Progenitor cell of endocrine pancreas (in vitro differentiated cells): ENCODE measurements at regions not wholly inside any gene's neighbourhood (a gene's known extent, or its start where the extent isn't known, plus 50 kb on each side); places are given as distances from the start of the nearest gene placed in this dataset.
A peak's percentile ranks its signal among the peaks of the same experiment; 100 is the strongest.

Experiments
- DNase-seq: peaks from one replicate; pipeline ENCODE4 v3.0.0; 2021; ENCODE audit warnings: low spot score; ENCODE audit not compliant: unreplicated experiment
- H3K27ac Mint-ChIP-seq: 2 replicates; pipeline ENCODE4 v1.8.0; 2021; ENCODE audit warnings: mild to moderate bottlenecking, moderate library complexity, mixed read lengths
- H3K27me3 Mint-ChIP-seq: 2 replicates; pipeline ENCODE4 v1.8.0; 2021; ENCODE audit warnings: mixed read lengths
- H3K36me3 Mint-ChIP-seq: 2 replicates; pipeline ENCODE4 v1.8.0; 2022; ENCODE audit warnings: mixed read lengths; ENCODE audit not compliant: insufficient read depth
- H3K4me1 Mint-ChIP-seq: 2 replicates; pipeline ENCODE4 v1.8.0; 2021; ENCODE audit warnings: low read depth, mixed read lengths
- H3K4me3 Mint-ChIP-seq: 2 replicates; pipeline ENCODE4 v1.8.0; 2021; ENCODE audit warnings: low read depth, mild to moderate bottlenecking, moderate library complexity, mixed read lengths
- H3K9me3 Mint-ChIP-seq: 2 replicates; pipeline ENCODE4 v1.8.0; 2021; ENCODE audit warnings: low read depth, mixed read lengths
- TF ChIP-seq, protein P1 (sequence below): fragments of 200-600 bp; sonication (generic); IDR thresholded peaks from one replicate; pipeline ENCODE4 v1.5.0; 2021; ENCODE audit warnings: antibody characterized with exemption, mild to moderate bottlenecking; ENCODE audit not compliant: unreplicated experiment

DNA sequence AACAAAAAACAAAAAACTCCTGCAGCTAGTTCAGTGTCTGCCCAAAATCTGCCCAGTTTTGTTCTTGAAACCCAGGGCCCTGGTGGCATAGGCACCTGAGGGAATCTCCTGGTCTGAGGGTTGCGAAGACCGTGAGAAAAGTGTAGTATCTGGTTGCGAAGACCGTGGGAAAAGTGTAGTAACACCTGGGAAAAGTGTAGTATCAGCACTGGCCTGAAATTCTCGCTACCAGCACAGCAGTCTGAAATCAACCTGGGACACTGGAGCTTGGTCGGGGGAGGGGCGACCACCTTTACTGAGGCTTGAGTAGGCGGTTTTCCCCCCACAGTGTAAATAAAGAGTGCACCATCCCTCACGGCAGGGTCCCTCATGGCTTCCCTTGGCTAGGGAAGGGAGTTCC is 82.5 kb upstream of the SP4 start:
- DNase-seq: no peak
- no peaks in the 10 kb centered on the region for H3K36me3 Mint-ChIP-seq
- H3K4me3 Mint-ChIP-seq: no peak overlapping the region
- peak overlapping the region; percentile 72 for H3K27ac Mint-ChIP-seq
- peaks cover 15% of the 10 kb centered on the region for H3K4me1 Mint-ChIP-seq
- H3K9me3 Mint-ChIP-seq: peaks cover 6% of the 10 kb centered on the region
- H3K27me3 Mint-ChIP-seq: peaks cover 3% of the 10 kb centered on the region
- TF ChIP-seq, protein P1, sequence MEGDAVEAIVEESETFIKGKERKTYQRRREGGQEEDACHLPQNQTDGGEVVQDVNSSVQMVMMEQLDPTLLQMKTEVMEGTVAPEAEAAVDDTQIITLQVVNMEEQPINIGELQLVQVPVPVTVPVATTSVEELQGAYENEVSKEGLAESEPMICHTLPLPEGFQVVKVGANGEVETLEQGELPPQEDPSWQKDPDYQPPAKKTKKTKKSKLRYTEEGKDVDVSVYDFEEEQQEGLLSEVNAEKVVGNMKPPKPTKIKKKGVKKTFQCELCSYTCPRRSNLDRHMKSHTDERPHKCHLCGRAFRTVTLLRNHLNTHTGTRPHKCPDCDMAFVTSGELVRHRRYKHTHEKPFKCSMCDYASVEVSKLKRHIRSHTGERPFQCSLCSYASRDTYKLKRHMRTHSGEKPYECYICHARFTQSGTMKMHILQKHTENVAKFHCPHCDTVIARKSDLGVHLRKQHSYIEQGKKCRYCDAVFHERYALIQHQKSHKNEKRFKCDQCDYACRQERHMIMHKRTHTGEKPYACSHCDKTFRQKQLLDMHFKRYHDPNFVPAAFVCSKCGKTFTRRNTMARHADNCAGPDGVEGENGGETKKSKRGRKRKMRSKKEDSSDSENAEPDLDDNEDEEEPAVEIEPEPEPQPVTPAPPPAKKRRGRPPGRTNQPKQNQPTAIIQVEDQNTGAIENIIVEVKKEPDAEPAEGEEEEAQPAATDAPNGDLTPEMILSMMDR: no peak

DNA sequence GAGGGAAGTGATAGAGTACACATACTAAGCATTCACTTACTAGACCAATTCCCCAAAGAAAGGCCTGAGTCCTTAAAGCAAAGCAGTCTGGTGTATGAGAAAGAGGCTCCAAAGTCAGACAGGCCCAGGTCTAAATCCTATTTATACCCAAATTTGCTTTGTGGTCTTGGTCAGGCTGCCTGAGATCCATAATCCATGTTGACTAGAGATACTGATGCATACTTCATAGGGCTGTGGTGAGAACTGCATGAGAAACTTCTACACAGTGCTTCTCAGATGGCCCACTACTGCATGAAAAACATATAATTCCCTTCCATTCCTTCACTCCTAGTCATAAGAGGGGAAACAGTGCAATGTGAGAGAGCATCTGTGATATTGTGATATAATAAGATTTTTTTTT is 81.6 kb upstream of the SP4 start:
- Mint-ChIP-seq H3K27ac (no peak overlapping the region), H3K4me3 (no peak overlapping the region), H3K4me1 (peaks cover 15% of the 10 kb centered on the region), H3K9me3 (peaks cover 3% of the 10 kb centered on the region), H3K36me3 (no peaks in the 10 kb centered on the region), H3K27me3 (peaks cover 3% of the 10 kb centered on the region)
- TF ChIP-seq, protein P1: no peak
- DNase-seq: no peak

DNA sequence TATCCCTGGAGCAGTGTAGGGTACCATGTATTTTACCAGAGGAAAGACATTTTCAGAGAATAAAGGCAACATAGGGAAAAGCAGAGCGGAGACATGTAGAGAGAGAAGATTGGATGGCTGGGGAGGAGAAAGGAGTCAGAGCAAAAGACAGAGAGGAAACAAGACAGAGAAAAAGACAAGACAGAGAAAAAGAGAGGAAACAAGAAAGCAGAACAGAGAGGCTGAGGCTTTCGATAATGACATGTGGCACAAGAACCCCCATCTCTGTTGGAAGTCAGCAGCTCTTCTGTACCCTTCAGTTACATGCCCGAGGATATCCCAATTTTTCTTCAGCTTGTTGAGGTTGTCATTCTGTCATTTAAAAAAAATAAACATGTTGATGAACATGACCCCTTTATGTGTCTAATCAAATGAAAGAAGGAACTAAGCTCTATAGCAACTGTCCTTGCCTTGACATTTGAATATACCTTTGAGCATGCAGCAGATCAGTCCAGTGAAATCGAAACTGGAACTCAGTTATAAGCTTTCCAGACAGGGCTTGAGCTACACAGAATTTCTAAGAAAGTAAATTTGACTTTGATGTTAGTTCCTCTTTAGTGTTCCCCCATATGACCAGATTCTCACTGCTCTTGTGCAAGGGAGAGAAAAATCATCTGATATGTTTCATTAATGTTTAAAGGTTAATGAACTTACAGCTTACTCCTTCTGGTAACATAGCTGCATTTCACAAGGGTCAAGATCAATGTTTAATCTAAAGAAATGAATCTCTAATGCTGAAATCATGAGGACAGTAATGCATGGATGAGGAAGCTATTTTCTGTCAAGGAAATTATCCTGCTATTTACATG is 75.1 kb upstream of the SP4 start:
- Mint-ChIP-seq H3K36me3 (no peaks in the 10 kb centered on the region), H3K9me3 (peaks cover 3% of the 10 kb centered on the region), H3K27ac (no peak overlapping the region), H3K27me3 (peaks cover 6% of the 10 kb centered on the region), H3K4me1 (no peaks in the 10 kb centered on the region), H3K4me3 (no peak overlapping the region)
- DNase-seq: no peak
- TF ChIP-seq, protein P1: no peak

DNA sequence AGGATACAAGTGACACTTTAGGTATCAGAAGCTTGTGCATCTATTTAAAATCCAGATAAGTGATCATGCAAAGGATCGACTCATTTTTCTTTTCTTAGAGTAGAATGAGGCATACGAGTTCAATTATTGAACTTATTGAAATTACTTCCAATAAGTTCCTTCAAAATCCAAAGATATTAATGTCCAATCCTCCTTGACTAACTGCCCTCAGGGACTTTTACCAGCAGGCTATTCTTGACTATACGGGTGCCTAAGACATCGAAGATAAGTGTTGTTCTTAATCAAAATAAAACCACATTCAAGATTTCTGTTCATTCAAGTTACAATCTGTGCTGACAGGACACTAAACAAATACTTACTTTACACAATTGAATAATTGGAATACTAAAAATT is 74.5 kb upstream of the SP4 start:
- Mint-ChIP-seq H3K9me3 (peaks cover 3% of the 10 kb centered on the region), H3K27ac (no peak overlapping the region), H3K4me3 (no peak overlapping the region), H3K27me3 (peaks cover 6% of the 10 kb centered on the region), H3K36me3 (no peaks in the 10 kb centered on the region), H3K4me1 (no peaks in the 10 kb centered on the region)
- no peak for DNase-seq
- TF ChIP-seq, protein P1: no peak

DNA sequence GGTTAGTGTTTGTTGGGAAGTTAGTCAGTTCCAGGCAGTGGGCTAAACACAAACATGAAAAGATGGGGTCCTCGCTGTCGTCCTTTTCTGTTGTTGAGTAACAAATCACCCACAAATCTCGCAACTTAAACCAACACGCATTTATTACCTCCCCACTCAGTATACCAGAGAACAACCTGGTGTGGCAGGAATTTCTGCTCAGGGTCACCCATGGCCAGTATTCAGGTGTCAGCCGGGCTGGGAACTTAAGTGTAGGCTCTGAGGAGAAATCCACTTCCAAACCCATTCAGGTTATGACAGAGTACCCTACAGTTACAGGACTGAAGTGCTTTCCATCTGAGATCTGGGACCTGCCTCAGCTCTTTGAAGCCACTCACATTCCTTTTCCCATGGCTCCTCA is 73.6 kb upstream of the SP4 start:
- no peak overlapping the region for H3K27ac Mint-ChIP-seq
- H3K9me3 Mint-ChIP-seq: peaks cover 3% of the 10 kb centered on the region
- TF ChIP-seq, protein P1: no peak
- H3K27me3 Mint-ChIP-seq: peaks cover 6% of the 10 kb centered on the region
- H3K4me3 Mint-ChIP-seq: no peak overlapping the region
- H3K4me1 Mint-ChIP-seq: no peaks in the 10 kb centered on the region
- H3K36me3 Mint-ChIP-seq: no peaks in the 10 kb centered on the region
- DNase-seq: no peak
